GM23338 (cell line): ENCODE measurements at regions not wholly inside any gene's neighbourhood (a gene's known extent, or its start where the extent isn't known, plus 50 kb on each side); places are given as distances from the start of the nearest gene placed in this dataset.

Experiments used
- ATAC-seq: fragments of 200-7000 bp; cut with Tn5 transposase; 3 replicates; pipeline ENCODE4 v1.9.1; 2020
- DNase-seq: peaks from one replicate; pipeline ENCODE4 v3.0.0-alpha.2; 2015; ENCODE audit warnings: low spot score
- H2AFZ ChIP-seq: fragments of 200-600 bp; sonication (generic); 2 replicates; pipeline ENCODE4 v1.8.0; 2016; ENCODE audit warnings: antibody characterized with exemption, mild to moderate bottlenecking, moderate library complexity
- H3F3A ChIP-seq: fragments of 200-600 bp; sonication (generic); replicated peaks from 2 replicates; pipeline ENCODE4 v1.8.0; 2017; ENCODE audit warnings: antibody characterized with exemption, mixed run types, low read depth
- H3K27ac ChIP-seq: fragments of 200-600 bp; sonication (generic); 2 replicates; pipeline ENCODE4 v1.6.1; 2016; ENCODE audit warnings: low read depth
- H3K27me3 ChIP-seq: fragments of 200-600 bp; sonication (generic); 2 replicates; pipeline ENCODE4 v1.8.0; 2016; ENCODE audit warnings: mild to moderate bottlenecking, mixed run types, moderate library complexity; ENCODE audit not compliant: insufficient read depth
- H3K36me3 ChIP-seq: fragments of 200-600 bp; sonication (generic); 2 replicates; pipeline ENCODE4 v1.8.0; 2016; ENCODE audit warnings: mild to moderate bottlenecking; ENCODE audit not compliant: insufficient read depth
- H3K4me1 ChIP-seq: fragments of 200-600 bp; sonication (generic); 2 replicates; pipeline ENCODE4 v1.8.0; 2016; ENCODE audit warnings: mild to moderate bottlenecking, moderate library complexity; ENCODE audit not compliant: insufficient read depth
- H3K4me2 ChIP-seq: fragments of 200-600 bp; sonication (generic); 2 replicates; pipeline ENCODE4 v1.7.1; 2017; ENCODE audit warnings: mixed run types
- H3K4me3 ChIP-seq: fragments of 200-600 bp; sonication (generic); 2 replicates; pipeline ENCODE4 v1.6.1; 2016; ENCODE audit warnings: mixed run types
- H3K79me2 ChIP-seq: fragments of 200-600 bp; sonication (generic); replicated peaks from 2 replicates; pipeline ENCODE4 v1.8.0; 2017; ENCODE audit warnings: mild to moderate bottlenecking; ENCODE audit not compliant: insufficient read depth
- H3K9me2 ChIP-seq: fragments of 200-600 bp; sonication (generic); 2 replicates; pipeline ENCODE4 v1.8.0; 2017; ENCODE audit not compliant: insufficient read depth
- H4K20me1 ChIP-seq: fragments of 200-600 bp; sonication (generic); replicated peaks from 2 replicates; pipeline ENCODE4 v1.8.0; 2017; ENCODE audit warnings: mild to moderate bottlenecking; ENCODE audit not compliant: insufficient read depth
- H3K27ac Mint-ChIP-seq: 2 replicates; pipeline ENCODE4 v1.8.0; 2020; ENCODE audit warnings: inconsistent platforms, mild to moderate bottlenecking, moderate library complexity, mixed read lengths
- H3K27me3 Mint-ChIP-seq: 3 replicates; pipeline ENCODE4 v1.8.0; 2022; ENCODE audit warnings: low read depth, mild to moderate bottlenecking, moderate library complexity, mixed read lengths, inconsistent platforms; ENCODE audit not compliant: insufficient read depth, poor library complexity
- H3K36me3 Mint-ChIP-seq: 3 replicates; pipeline ENCODE4 v1.8.0; 2021; ENCODE audit warnings: low read depth, mild to moderate bottlenecking, inconsistent platforms, moderate library complexity, mixed read lengths
- H3K4me1 Mint-ChIP-seq: 3 replicates; pipeline ENCODE4 v1.8.0; 2020; ENCODE audit warnings: mild to moderate bottlenecking, inconsistent platforms, mixed read lengths
- H3K4me3 Mint-ChIP-seq: 3 replicates; pipeline ENCODE4 v1.8.0; 2021; ENCODE audit warnings: moderate library complexity, mild to moderate bottlenecking, inconsistent platforms, mixed read lengths
- H3K9me3 Mint-ChIP-seq: 3 replicates; pipeline ENCODE4 v1.8.0; 2020; ENCODE audit warnings: moderate library complexity, mild to moderate bottlenecking, inconsistent platforms, mixed read lengths
- CREB1 ChIP-seq: fragments of 250-450 bp; sonication (Bioruptor Pico); IDR thresholded peaks from 2 replicates; pipeline ENCODE4 v1.5.0; 2020; ENCODE audit warnings: low read depth, mild to moderate bottlenecking, moderate library complexity
- EZH2 ChIP-seq: fragments of 200-600 bp; sonication (generic); IDR thresholded peaks from one replicate; pipeline ENCODE4 v1.8.0; 2017; ENCODE audit warnings: antibody characterized with exemption, mild to moderate bottlenecking, low read depth; ENCODE audit not compliant: unreplicated experiment
- EZH2phosphoT487 ChIP-seq: fragments of 200-600 bp; sonication (generic); IDR thresholded peaks from one replicate; pipeline ENCODE4 v1.8.1; 2018; ENCODE audit warnings: antibody characterized with exemption; ENCODE audit not compliant: unreplicated experiment
- JUNB ChIP-seq: IDR thresholded peaks from one replicate; pipeline ENCODE4 v1.6.1; 2016; ENCODE audit warnings: antibody characterized with exemption; ENCODE audit not compliant: unreplicated experiment
- NANOG ChIP-seq: IDR thresholded peaks from 2 replicates; pipeline ENCODE4 v1.6.1; 2016; ENCODE audit warnings: antibody characterized with exemption, borderline replicate concordance
- POLR2AphosphoS5 ChIP-seq: IDR thresholded peaks from 2 replicates; pipeline ENCODE4 v1.6.1; 2016; ENCODE audit warnings: antibody characterized with exemption, low read depth
- STAT1 ChIP-seq: IDR thresholded peaks from one replicate; pipeline ENCODE4 v1.6.1; 2016; ENCODE audit warnings: antibody characterized with exemption; ENCODE audit not compliant: unreplicated experiment
- ZNF114 ChIP-seq: fragments of 250-450 bp; sonication (Bioruptor Pico); IDR thresholded peaks from 2 replicates; pipeline ENCODE4 v1.5.0; 2020; ENCODE audit warnings: mild to moderate bottlenecking, moderate library complexity
- ZNF331 ChIP-seq: fragments of 250-450 bp; sonication (Bioruptor Pico); IDR thresholded peaks from 2 replicates; pipeline ENCODE4 v1.5.0; 2020; ENCODE audit warnings: low read depth, mild to moderate bottlenecking, moderate library complexity
- TF ChIP-seq, protein P1 (sequence below): fragments of 250-450 bp; sonication (Bioruptor Pico); IDR thresholded peaks from 2 replicates; pipeline ENCODE4 v1.5.0; 2020; ENCODE audit warnings: mild to moderate bottlenecking, moderate library complexity
- TF ChIP-seq, protein P2 (sequence below): IDR thresholded peaks from one replicate; pipeline ENCODE4 v1.6.1; 2018; ENCODE audit warnings: antibody characterized with exemption; ENCODE audit not compliant: unreplicated experiment
- TF ChIP-seq, protein P3 (sequence below): IDR thresholded peaks from 2 replicates; pipeline ENCODE4 v1.6.1; 2016; ENCODE audit warnings: antibody characterized with exemption
- TF ChIP-seq, protein P4 (sequence below), 2 experiments: fragments of 200-600 bp in 1 of 2; sonication (generic) in 1 of 2; conservative IDR thresholded peaks; 2 replicates each; pipeline versions ENCODE4 v1.5.1 to v1.6.1; 2016 to 2017; ENCODE audit warnings: antibody characterized with exemption in 2 of 2, low read depth in 2 of 2, mild to moderate bottlenecking in 2 of 2, moderate library complexity in 1 of 2

DNA sequence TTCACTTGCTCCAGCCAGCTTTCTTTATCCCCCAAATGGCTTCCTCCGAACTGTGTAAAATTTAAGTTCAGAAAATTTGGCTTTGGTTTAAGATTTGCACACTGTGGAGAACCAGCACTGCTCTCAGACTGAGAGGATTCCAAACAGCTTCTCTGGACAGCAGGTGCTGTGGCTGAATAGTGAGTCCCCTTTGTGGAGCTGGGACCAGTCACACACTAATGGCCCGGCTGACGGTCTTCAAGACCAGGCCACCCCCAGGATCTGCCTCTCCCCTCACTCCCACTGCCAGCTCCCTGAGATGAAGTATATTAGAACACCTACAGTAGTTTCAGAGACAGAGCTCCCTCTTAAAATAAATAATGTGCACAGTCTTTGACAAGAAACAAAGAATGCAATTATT lies 267.3 kb downstream of the BCAT1 start:
- ATAC-seq (no peak), DNase-seq (no peak)
- Mint-ChIP-seq H3K9me3 (peaks cover 7% of the 10 kb centered on the region; the same call in 2 of the 3 replicates), H3K4me3 (no peak overlapping the region), H3K36me3 (no peaks in the 10 kb centered on the region; the same call in 2 of the 3 replicates), H3K27ac (no peak overlapping the region), H3K4me1 (peaks cover 8% of the 10 kb centered on the region), H3K27me3 (no peaks in the 10 kb centered on the region)
- no peak overlapping the region for H3K4me2 ChIP-seq
- H3K9me2 ChIP-seq: no peaks in the 10 kb centered on the region
- H3K27ac ChIP-seq: no peak overlapping the region
- no peaks in the 10 kb centered on the region for H4K20me1 ChIP-seq
- no peaks in the 10 kb centered on the region for H3K36me3 ChIP-seq
- H3F3A ChIP-seq: no peaks in the 10 kb centered on the region
- peaks cover 8% of the 10 kb centered on the region for H3K4me1 ChIP-seq
- H3K4me3 ChIP-seq: no peak overlapping the region
- TF ChIP-seq, protein P1, sequence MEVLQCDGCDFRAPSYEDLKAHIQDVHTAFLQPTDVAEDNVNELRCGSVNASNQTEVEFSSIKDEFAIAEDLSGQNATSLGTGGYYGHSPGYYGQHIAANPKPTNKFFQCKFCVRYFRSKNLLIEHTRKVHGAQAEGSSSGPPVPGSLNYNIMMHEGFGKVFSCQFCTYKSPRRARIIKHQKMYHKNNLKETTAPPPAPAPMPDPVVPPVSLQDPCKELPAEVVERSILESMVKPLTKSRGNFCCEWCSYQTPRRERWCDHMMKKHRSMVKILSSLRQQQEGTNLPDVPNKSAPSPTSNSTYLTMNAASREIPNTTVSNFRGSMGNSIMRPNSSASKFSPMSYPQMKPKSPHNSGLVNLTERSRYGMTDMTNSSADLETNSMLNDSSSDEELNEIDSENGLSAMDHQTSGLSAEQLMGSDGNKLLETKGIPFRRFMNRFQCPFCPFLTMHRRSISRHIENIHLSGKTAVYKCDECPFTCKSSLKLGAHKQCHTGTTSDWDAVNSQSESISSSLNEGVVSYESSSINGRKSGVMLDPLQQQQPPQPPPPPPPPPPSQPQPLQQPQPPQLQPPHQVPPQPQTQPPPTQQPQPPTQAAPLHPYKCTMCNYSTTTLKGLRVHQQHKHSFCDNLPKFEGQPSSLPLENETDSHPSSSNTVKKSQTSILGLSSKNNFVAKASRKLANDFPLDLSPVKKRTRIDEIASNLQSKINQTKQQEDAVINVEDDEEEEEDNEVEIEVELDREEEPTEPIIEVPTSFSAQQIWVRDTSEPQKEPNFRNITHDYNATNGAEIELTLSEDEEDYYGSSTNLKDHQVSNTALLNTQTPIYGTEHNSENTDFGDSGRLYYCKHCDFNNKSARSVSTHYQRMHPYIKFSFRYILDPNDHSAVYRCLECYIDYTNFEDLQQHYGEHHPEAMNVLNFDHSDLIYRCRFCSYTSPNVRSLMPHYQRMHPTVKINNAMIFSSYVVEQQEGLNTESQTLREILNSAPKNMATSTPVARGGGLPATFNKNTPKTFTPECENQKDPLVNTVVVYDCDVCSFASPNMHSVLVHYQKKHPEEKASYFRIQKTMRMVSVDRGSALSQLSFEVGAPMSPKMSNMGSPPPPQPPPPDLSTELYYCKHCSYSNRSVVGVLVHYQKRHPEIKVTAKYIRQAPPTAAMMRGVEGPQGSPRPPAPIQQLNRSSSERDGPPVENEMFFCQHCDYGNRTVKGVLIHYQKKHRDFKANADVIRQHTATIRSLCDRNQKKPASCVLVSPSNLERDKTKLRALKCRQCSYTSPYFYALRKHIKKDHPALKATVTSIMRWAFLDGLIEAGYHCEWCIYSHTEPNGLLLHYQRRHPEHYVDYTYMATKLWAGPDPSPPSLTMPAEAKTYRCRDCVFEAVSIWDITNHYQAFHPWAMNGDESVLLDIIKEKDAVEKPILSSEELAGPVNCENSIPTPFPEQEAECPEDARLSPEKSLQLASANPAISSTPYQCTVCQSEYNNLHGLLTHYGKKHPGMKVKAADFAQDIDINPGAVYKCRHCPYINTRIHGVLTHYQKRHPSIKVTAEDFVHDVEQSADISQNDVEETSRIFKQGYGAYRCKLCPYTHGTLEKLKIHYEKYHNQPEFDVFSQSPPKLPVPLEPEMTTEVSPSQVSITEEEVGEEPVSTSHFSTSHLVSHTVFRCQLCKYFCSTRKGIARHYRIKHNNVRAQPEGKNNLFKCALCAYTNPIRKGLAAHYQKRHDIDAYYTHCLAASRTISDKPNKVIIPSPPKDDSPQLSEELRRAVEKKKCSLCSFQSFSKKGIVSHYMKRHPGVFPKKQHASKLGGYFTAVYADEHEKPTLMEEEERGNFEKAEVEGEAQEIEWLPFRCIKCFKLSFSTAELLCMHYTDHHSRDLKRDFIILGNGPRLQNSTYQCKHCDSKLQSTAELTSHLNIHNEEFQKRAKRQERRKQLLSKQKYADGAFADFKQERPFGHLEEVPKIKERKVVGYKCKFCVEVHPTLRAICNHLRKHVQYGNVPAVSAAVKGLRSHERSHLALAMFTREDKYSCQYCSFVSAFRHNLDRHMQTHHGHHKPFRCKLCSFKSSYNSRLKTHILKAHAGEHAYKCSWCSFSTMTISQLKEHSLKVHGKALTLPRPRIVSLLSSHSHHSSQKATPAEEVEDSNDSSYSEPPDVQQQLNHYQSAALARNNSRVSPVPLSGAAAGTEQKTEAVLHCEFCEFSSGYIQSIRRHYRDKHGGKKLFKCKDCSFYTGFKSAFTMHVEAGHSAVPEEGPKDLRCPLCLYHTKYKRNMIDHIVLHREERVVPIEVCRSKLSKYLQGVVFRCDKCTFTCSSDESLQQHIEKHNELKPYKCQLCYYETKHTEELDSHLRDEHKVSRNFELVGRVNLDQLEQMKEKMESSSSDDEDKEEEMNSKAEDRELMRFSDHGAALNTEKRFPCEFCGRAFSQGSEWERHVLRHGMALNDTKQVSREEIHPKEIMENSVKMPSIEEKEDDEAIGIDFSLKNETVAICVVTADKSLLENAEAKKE: no peak
- TF ChIP-seq, protein P2, sequence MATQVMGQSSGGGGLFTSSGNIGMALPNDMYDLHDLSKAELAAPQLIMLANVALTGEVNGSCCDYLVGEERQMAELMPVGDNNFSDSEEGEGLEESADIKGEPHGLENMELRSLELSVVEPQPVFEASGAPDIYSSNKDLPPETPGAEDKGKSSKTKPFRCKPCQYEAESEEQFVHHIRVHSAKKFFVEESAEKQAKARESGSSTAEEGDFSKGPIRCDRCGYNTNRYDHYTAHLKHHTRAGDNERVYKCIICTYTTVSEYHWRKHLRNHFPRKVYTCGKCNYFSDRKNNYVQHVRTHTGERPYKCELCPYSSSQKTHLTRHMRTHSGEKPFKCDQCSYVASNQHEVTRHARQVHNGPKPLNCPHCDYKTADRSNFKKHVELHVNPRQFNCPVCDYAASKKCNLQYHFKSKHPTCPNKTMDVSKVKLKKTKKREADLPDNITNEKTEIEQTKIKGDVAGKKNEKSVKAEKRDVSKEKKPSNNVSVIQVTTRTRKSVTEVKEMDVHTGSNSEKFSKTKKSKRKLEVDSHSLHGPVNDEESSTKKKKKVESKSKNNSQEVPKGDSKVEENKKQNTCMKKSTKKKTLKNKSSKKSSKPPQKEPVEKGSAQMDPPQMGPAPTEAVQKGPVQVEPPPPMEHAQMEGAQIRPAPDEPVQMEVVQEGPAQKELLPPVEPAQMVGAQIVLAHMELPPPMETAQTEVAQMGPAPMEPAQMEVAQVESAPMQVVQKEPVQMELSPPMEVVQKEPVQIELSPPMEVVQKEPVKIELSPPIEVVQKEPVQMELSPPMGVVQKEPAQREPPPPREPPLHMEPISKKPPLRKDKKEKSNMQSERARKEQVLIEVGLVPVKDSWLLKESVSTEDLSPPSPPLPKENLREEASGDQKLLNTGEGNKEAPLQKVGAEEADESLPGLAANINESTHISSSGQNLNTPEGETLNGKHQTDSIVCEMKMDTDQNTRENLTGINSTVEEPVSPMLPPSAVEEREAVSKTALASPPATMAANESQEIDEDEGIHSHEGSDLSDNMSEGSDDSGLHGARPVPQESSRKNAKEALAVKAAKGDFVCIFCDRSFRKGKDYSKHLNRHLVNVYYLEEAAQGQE: no peak
- TF ChIP-seq EZH2phosphoT487: no peak
- TF ChIP-seq, protein P3, sequence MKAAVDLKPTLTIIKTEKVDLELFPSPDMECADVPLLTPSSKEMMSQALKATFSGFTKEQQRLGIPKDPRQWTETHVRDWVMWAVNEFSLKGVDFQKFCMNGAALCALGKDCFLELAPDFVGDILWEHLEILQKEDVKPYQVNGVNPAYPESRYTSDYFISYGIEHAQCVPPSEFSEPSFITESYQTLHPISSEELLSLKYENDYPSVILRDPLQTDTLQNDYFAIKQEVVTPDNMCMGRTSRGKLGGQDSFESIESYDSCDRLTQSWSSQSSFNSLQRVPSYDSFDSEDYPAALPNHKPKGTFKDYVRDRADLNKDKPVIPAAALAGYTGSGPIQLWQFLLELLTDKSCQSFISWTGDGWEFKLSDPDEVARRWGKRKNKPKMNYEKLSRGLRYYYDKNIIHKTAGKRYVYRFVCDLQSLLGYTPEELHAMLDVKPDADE: no peak
- no peak for TF ChIP-seq ZNF114
- no peak for TF ChIP-seq STAT1
- TF ChIP-seq JUNB: no peak
- TF ChIP-seq, protein P4, sequence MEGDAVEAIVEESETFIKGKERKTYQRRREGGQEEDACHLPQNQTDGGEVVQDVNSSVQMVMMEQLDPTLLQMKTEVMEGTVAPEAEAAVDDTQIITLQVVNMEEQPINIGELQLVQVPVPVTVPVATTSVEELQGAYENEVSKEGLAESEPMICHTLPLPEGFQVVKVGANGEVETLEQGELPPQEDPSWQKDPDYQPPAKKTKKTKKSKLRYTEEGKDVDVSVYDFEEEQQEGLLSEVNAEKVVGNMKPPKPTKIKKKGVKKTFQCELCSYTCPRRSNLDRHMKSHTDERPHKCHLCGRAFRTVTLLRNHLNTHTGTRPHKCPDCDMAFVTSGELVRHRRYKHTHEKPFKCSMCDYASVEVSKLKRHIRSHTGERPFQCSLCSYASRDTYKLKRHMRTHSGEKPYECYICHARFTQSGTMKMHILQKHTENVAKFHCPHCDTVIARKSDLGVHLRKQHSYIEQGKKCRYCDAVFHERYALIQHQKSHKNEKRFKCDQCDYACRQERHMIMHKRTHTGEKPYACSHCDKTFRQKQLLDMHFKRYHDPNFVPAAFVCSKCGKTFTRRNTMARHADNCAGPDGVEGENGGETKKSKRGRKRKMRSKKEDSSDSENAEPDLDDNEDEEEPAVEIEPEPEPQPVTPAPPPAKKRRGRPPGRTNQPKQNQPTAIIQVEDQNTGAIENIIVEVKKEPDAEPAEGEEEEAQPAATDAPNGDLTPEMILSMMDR (conservative IDR thresholded peaks at IDR 0.05; ENCODE audit: low read depth in 2 of 2): no peak
- no peak for TF ChIP-seq POLR2AphosphoS5
- TF ChIP-seq ZNF331 (CRISPR knock-in tag): no peak
- no peak for TF ChIP-seq EZH2
- TF ChIP-seq CREB1: no peak
- no peak for TF ChIP-seq NANOG
- no peaks in the 10 kb centered on the region for H3K79me2 ChIP-seq
- no peak overlapping the region for H2AFZ ChIP-seq
- H3K27me3 ChIP-seq: no peaks in the 10 kb centered on the region
